ENCODE measurements at regions not wholly inside any gene's neighbourhood (a gene's known extent, or its start where the extent isn't known, plus 50 kb on each side); places are given as distances from the start of the nearest gene placed in this dataset.
A peak's percentile ranks its signal among the peaks of the same experiment; 100 is the strongest.

- no peaks in the 10 kb centered on the region for H3K27me3 ChIP-seq (ENCODE audit: control insufficient read depth in 3 of 3, insufficient read depth in 3 of 3, low read depth in 1 of 3, low read length in 3 of 3)
- H2BK5ac ChIP-seq (ENCODE audit: low read length), result no peak overlapping the region
- H3K4me1 ChIP-seq (ENCODE audit: control insufficient read depth in 2 of 2, insufficient read depth in 1 of 2, low read depth in 1 of 2, low read length in 2 of 2), result peaks cover 0 to 15% of the 10 kb centered on the region in 2 donors
- no peak overlapping the region for H3K4me2 ChIP-seq (ENCODE audit: insufficient read depth, low read length, poor library complexity, severe bottlenecking)
- H4K8ac ChIP-seq (ENCODE audit: low read depth, low read length), result no peak overlapping the region
- no peak overlapping the region for H3K23ac ChIP-seq (ENCODE audit: low read depth, low read length, poor library complexity)
- no peak overlapping the region for H2AK5ac ChIP-seq (ENCODE audit: low read depth, low read length)
- H3K9me3 ChIP-seq (replicated peaks in 1 of 2; ENCODE audit: control insufficient read depth in 2 of 2, insufficient read depth in 1 of 2, low read depth in 1 of 2, low read length in 2 of 2), result no peaks in the 10 kb centered on the region
- H3K36me3 ChIP-seq (replicated peaks in 1 of 2; ENCODE audit: control insufficient read depth in 2 of 2, insufficient read depth in 2 of 2, low read length in 2 of 2), result no peaks in the 10 kb centered on the region
- H2AFZ ChIP-seq (ENCODE audit: low read length), result no peak overlapping the region
- H3K4ac ChIP-seq (ENCODE audit: low read length), result no peak overlapping the region
- H3K27ac ChIP-seq (replicated peaks; ENCODE audit: low read length), result no peak overlapping the region
- no peak overlapping the region for H3K14ac ChIP-seq (ENCODE audit: low read length)
- no peak overlapping the region for H2BK120ac ChIP-seq (ENCODE audit: low read depth, low read length)
- DNase-seq (ENCODE audit: low spot score), result no peak
- H3K4me3 ChIP-seq (ENCODE audit: low read length in 2 of 2), result no peak overlapping the region
- H3K18ac ChIP-seq (ENCODE audit: low read length), result no peak overlapping the region
- no CpG with 5 or more reads among the region's 2 CpGs for WGBS, 2 donors (ENCODE audit: extremely low coverage in 2 of 2, insufficient read length in 2 of 2, insufficient replicate concordance in 1 of 2)
- no peak overlapping the region for H4K91ac ChIP-seq (ENCODE audit: low read depth, low read length, poor library complexity)
- H2BK15ac ChIP-seq (ENCODE audit: low read length), result no peak overlapping the region
- H3K9ac ChIP-seq (ENCODE audit: low read depth, low read length, poor library complexity), result no peak overlapping the region
- H3K79me1 ChIP-seq (ENCODE audit: low read depth, low read length), result no peaks in the 10 kb centered on the region
- H2BK12ac ChIP-seq (ENCODE audit: low read length), result no peak overlapping the region
Observed at GRCh38 chr20:7144464-7144863, 377.0 kb downstream of the BMP2 start.

DNA sequence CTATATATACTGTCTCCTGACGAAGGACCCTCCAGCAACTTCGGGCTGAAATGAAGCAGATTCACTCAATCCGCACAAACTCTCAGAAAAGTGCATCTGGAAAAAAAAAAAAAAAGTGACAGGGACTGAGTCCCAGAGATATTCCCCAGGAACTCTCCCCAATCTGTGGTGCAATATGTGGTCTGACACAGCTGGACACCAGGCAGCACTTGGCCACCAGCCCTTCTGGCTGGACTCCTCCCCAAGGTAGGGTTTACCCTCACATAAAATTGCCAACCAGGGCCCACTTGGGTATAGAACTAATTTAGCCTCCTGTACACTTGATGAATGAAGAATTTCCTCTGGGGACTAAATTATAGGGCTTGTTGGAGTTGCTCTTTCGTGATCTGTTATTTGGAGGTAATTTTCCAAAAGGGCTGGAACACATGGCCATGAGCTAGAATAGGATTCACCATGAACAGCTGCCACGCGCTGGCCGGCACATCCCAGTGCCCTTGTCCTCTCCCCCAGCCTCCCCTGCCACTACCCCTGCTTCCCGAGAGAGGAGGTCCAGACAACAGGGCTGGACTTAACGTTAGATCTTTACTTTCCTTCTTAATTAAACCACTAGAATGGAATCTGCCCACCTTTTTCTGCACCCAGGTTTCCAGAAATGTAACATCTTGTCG is 379.2 kb downstream of the BMP2 start:
- H2BK120ac ChIP-seq (ENCODE audit: low read depth, low read length), result no peak overlapping the region
- no peaks in the 10 kb centered on the region for H3K27me3 ChIP-seq (ENCODE audit: control insufficient read depth in 3 of 3, insufficient read depth in 3 of 3, low read depth in 1 of 3, low read length in 3 of 3)
- H3K18ac ChIP-seq (ENCODE audit: low read length), result peak overlapping the region; percentile 58
- no peaks in the 10 kb centered on the region for H3K9me3 ChIP-seq (replicated peaks in 1 of 2; ENCODE audit: control insufficient read depth in 2 of 2, insufficient read depth in 1 of 2, low read depth in 1 of 2, low read length in 2 of 2)
- no peak overlapping the region for H3K23ac ChIP-seq (ENCODE audit: low read depth, low read length, poor library complexity)
- no peak overlapping the region for H3K4ac ChIP-seq (ENCODE audit: low read length)
- H2BK15ac ChIP-seq (ENCODE audit: low read length), result no peak overlapping the region
- no CpG with 5 or more reads among the region's 10 CpGs for WGBS, 2 donors (ENCODE audit: extremely low coverage in 2 of 2, insufficient read length in 2 of 2, insufficient replicate concordance in 1 of 2)
- H4K91ac ChIP-seq (ENCODE audit: low read depth, low read length, poor library complexity), result no peak overlapping the region
- peak overlapping the region; percentile 62 for H3K27ac ChIP-seq (replicated peaks; ENCODE audit: low read length)
- H2BK12ac ChIP-seq (ENCODE audit: low read length), result no peak overlapping the region
- peak overlapping the region; percentile 21 for H3K4me2 ChIP-seq (ENCODE audit: insufficient read depth, low read length, poor library complexity, severe bottlenecking)
- H3K79me1 ChIP-seq (ENCODE audit: low read depth, low read length), result no peaks in the 10 kb centered on the region
- no peak overlapping the region for H3K14ac ChIP-seq (ENCODE audit: low read length)
- H3K4me1 ChIP-seq (ENCODE audit: control insufficient read depth in 2 of 2, insufficient read depth in 1 of 2, low read depth in 1 of 2, low read length in 2 of 2), result peaks cover 0 to 15% of the 10 kb centered on the region in 2 donors
- H4K8ac ChIP-seq (ENCODE audit: low read depth, low read length), result no peak overlapping the region
- no peaks in the 10 kb centered on the region for H3K36me3 ChIP-seq (replicated peaks in 1 of 2; ENCODE audit: control insufficient read depth in 2 of 2, insufficient read depth in 2 of 2, low read length in 2 of 2)
- no peak overlapping the region for H2AFZ ChIP-seq (ENCODE audit: low read length)
- no peak overlapping the region for H3K4me3 ChIP-seq (ENCODE audit: low read length in 2 of 2)
- no peak overlapping the region for H2BK5ac ChIP-seq (ENCODE audit: low read length)
- H2AK5ac ChIP-seq (ENCODE audit: low read depth, low read length), result no peak overlapping the region
- DNase-seq (ENCODE audit: low spot score), result no peak
- no peak overlapping the region for H3K9ac ChIP-seq (ENCODE audit: low read depth, low read length, poor library complexity)

- H3K18ac ChIP-seq (ENCODE audit: low read length), result no peak overlapping the region
- H3K4me1 ChIP-seq (ENCODE audit: control insufficient read depth in 2 of 2, insufficient read depth in 1 of 2, low read depth in 1 of 2, low read length in 2 of 2), result peaks cover 0 to 15% of the 10 kb centered on the region in 2 donors
- no peak overlapping the region for H2BK120ac ChIP-seq (ENCODE audit: low read depth, low read length)
- H4K8ac ChIP-seq (ENCODE audit: low read depth, low read length), result no peak overlapping the region
- no peak overlapping the region for H3K4ac ChIP-seq (ENCODE audit: low read length)
- no CpG with 5 or more reads among the region's 4 CpGs for WGBS, 2 donors (ENCODE audit: extremely low coverage in 2 of 2, insufficient read length in 2 of 2, insufficient replicate concordance in 1 of 2)
- peak overlapping the region; percentile 21 for H3K4me2 ChIP-seq (ENCODE audit: insufficient read depth, low read length, poor library complexity, severe bottlenecking)
- no peaks in the 10 kb centered on the region for H3K79me1 ChIP-seq (ENCODE audit: low read depth, low read length)
- no peaks in the 10 kb centered on the region for H3K27me3 ChIP-seq (ENCODE audit: control insufficient read depth in 3 of 3, insufficient read depth in 3 of 3, low read depth in 1 of 3, low read length in 3 of 3)
- no peaks in the 10 kb centered on the region for H3K36me3 ChIP-seq (replicated peaks in 1 of 2; ENCODE audit: control insufficient read depth in 2 of 2, insufficient read depth in 2 of 2, low read length in 2 of 2)
- H2BK5ac ChIP-seq (ENCODE audit: low read length), result no peak overlapping the region
- H2AK5ac ChIP-seq (ENCODE audit: low read depth, low read length), result no peak overlapping the region
- DNase-seq (ENCODE audit: low spot score), result peak; percentile 46
- no peak overlapping the region for H2BK12ac ChIP-seq (ENCODE audit: low read length)
- no peak overlapping the region for H2AFZ ChIP-seq (ENCODE audit: low read length)
- no peak overlapping the region for H2BK15ac ChIP-seq (ENCODE audit: low read length)
- no peak overlapping the region for H3K4me3 ChIP-seq (ENCODE audit: low read length in 2 of 2)
- peak overlapping the region; percentile 62 for H3K27ac ChIP-seq (replicated peaks; ENCODE audit: low read length)
- no peak overlapping the region for H3K23ac ChIP-seq (ENCODE audit: low read depth, low read length, poor library complexity)
- no peak overlapping the region for H4K91ac ChIP-seq (ENCODE audit: low read depth, low read length, poor library complexity)
- H3K9ac ChIP-seq (ENCODE audit: low read depth, low read length, poor library complexity), result no peak overlapping the region
- no peak overlapping the region for H3K14ac ChIP-seq (ENCODE audit: low read length)
- no peaks in the 10 kb centered on the region for H3K9me3 ChIP-seq (replicated peaks in 1 of 2; ENCODE audit: control insufficient read depth in 2 of 2, insufficient read depth in 1 of 2, low read depth in 1 of 2, low read length in 2 of 2)
Observed at GRCh38 chr20:7147220-7147601, 379.7 kb downstream of the BMP2 start.

GRCh38 chr20:7151676-7152470 is 384.4 kb downstream of the BMP2 start:
- Histone ChIP-seq H3K4me1 (ENCODE audit: control insufficient read depth in 2 of 2, insufficient read depth in 1 of 2, low read depth in 1 of 2, low read length in 2 of 2) (peaks cover 0 to 10% of the 10 kb centered on the region in 2 donors), H3K36me3 (replicated peaks in 1 of 2; ENCODE audit: control insufficient read depth in 2 of 2, insufficient read depth in 2 of 2, low read length in 2 of 2) (no peaks in the 10 kb centered on the region), H3K9ac (ENCODE audit: low read depth, low read length, poor library complexity) (no peak overlapping the region), H2BK120ac (ENCODE audit: low read depth, low read length) (no peak overlapping the region), H3K4me2 (ENCODE audit: insufficient read depth, low read length, poor library complexity, severe bottlenecking) (no peak overlapping the region), H3K27ac (replicated peaks; ENCODE audit: low read length) (no peak overlapping the region), H4K8ac (ENCODE audit: low read depth, low read length) (no peak overlapping the region), H2BK5ac (ENCODE audit: low read length) (no peak overlapping the region), H3K27me3 (ENCODE audit: control insufficient read depth in 3 of 3, insufficient read depth in 3 of 3, low read depth in 1 of 3, low read length in 3 of 3) (no peaks in the 10 kb centered on the region), H2BK15ac (ENCODE audit: low read length) (no peak overlapping the region), H2AK5ac (ENCODE audit: low read depth, low read length) (no peak overlapping the region), H3K4me3 (ENCODE audit: low read length in 2 of 2) (no peak overlapping the region), H3K18ac (ENCODE audit: low read length) (no peak overlapping the region), H3K9me3 (replicated peaks in 1 of 2; ENCODE audit: control insufficient read depth in 2 of 2, insufficient read depth in 1 of 2, low read depth in 1 of 2, low read length in 2 of 2) (no peaks in the 10 kb centered on the region), H2BK12ac (ENCODE audit: low read length) (no peak overlapping the region), H3K4ac (ENCODE audit: low read length) (no peak overlapping the region), H3K23ac (ENCODE audit: low read depth, low read length, poor library complexity) (no peak overlapping the region), H3K14ac (ENCODE audit: low read length) (no peak overlapping the region), H2AFZ (ENCODE audit: low read length) (no peak overlapping the region), H3K79me1 (ENCODE audit: low read depth, low read length) (no peaks in the 10 kb centered on the region), H4K91ac (ENCODE audit: low read depth, low read length, poor library complexity) (no peak overlapping the region)
- no peak for DNase-seq (ENCODE audit: low spot score)
- whole genome bisulfite sequencing, 2 donors (ENCODE audit: extremely low coverage in 2 of 2, insufficient read length in 2 of 2, insufficient replicate concordance in 1 of 2), result no CpG with 5 or more reads among the region's 2 CpGs

Measured in neuronal stem cell (in vitro differentiated cells).